NB4 (cell line): ENCODE measurements at regions not wholly inside any gene's neighbourhood (a gene's known extent, or its start where the extent isn't known, plus 50 kb on each side); places are given as distances from the start of the nearest gene placed in this dataset.

Source experiments
- DNase-seq: peaks from one replicate; pipeline ENCODE4 v3.0.0; 2010; ENCODE audit warnings: low read depth
- H3K4me3 ChIP-seq: one replicate; pipeline ENCODE4 v1.5.1; 2011; ENCODE audit warnings: mild to moderate bottlenecking, low read depth, low read length, moderate library complexity
- MAX ChIP-seq: IDR thresholded peaks from 2 replicates; pipeline ENCODE4 v1.6.1; 2011; ENCODE audit warnings: low read depth, low read length
- MYC ChIP-seq: IDR thresholded peaks from 2 replicates; pipeline ENCODE4 v1.6.1; 2011; ENCODE audit warnings: low read depth, low read length
- POLR2A ChIP-seq: IDR thresholded peaks from 2 replicates; pipeline ENCODE4 v1.6.1; 2011; ENCODE audit warnings: mild to moderate bottlenecking; ENCODE audit not compliant: insufficient read length; ENCODE audit errors: extremely low read depth
- TF ChIP-seq, protein P1 (sequence below): IDR thresholded peaks from one replicate; pipeline ENCODE4 v1.5.1; 2012; ENCODE audit warnings: low read depth, low read length

DNA sequence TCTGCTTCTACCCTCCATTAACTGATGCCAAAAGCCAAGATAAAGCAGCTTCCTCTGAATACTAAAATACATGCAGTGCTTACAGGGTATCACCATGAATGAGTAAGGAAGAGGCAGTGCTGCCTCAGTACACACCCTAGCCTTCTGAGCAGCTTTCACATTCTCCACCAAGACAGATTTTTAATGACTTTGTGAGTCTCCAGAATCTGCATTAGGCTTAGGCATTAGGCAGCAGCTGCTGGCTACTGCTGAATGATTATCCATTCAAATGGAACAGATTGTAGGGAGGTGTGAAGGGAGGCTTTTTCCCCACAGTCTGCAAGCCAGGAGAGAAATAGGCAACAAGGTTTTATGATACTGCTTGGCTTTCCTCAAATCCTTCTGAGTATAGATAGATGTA is 1226.7 kb upstream of the LRRN3 start:
- no peak for DNase-seq
- H3K4me3 ChIP-seq, result no peak overlapping the region
- no peak for TF ChIP-seq MAX
- TF ChIP-seq MYC, result no peak
- TF ChIP-seq POLR2A, result no peak
- TF ChIP-seq, protein P1, sequence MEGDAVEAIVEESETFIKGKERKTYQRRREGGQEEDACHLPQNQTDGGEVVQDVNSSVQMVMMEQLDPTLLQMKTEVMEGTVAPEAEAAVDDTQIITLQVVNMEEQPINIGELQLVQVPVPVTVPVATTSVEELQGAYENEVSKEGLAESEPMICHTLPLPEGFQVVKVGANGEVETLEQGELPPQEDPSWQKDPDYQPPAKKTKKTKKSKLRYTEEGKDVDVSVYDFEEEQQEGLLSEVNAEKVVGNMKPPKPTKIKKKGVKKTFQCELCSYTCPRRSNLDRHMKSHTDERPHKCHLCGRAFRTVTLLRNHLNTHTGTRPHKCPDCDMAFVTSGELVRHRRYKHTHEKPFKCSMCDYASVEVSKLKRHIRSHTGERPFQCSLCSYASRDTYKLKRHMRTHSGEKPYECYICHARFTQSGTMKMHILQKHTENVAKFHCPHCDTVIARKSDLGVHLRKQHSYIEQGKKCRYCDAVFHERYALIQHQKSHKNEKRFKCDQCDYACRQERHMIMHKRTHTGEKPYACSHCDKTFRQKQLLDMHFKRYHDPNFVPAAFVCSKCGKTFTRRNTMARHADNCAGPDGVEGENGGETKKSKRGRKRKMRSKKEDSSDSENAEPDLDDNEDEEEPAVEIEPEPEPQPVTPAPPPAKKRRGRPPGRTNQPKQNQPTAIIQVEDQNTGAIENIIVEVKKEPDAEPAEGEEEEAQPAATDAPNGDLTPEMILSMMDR, result no peak

DNA sequence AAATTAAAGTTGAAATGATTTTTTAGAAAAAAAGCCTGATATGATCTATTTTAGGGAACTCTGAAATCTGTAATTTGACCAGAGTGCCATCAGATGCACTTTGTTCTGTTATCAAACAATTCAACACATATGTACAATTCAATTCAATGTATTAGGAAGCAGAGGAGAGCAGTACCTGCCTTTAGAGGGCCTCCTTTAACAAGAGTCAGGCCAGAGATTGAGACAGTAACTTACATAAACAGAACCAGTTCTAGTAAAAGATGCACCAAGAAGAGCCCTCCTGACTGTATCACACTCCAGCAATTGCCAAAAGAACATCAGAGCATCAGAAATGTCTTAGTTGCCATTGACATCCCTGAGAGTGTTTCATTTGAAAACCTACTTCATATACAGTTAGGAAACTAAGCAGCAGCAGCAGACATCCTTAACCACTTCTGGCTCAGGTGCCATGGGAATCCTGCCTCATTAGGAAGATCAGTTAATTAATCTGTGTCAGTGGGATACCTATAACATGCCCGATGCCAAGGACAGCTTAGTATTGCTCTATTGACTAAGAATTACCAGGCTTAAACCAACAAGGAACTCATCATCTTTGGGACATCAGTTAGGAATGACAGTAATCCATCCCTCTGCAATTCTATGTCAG is 1222.6 kb upstream of the LRRN3 start:
- no peak for DNase-seq
- TF ChIP-seq POLR2A (no peak), MYC (no peak), MAX (no peak)
- TF ChIP-seq, protein P1, result no peak
- no peak overlapping the region for H3K4me3 ChIP-seq

DNA sequence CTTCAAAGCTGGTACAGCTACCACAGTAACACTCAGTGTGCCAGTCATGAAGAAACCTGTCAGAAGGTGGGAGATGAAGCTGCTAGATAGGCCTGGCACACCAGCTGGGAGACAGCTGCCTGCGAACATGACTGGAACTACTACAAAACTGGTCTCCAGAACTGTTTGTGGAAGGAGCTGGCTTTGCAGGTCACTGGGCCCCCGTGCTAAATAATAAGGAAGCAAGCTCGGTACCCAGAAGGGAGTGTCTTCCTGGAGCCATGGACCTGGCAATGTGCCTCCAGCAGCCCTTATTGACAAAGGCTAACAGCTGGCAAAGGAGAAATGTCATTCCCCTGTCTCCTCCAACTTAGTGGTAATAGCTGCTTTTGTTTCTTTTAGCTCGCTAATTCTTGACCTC is 1217.6 kb upstream of the LRRN3 start:
- DNase-seq, result no peak
- TF ChIP-seq POLR2A (no peak), MYC (no peak), MAX (no peak)
- TF ChIP-seq, protein P1, result no peak
- no peak overlapping the region for H3K4me3 ChIP-seq

GRCh38 chr7:109879287-109879828 is 1211.6 kb upstream of the LRRN3 start:
- DNase-seq, result no peak
- H3K4me3 ChIP-seq, result no peak overlapping the region
- no peak for TF ChIP-seq MAX
- TF ChIP-seq MYC, result no peak
- TF ChIP-seq POLR2A, result no peak
- TF ChIP-seq, protein P1, result no peak

DNA sequence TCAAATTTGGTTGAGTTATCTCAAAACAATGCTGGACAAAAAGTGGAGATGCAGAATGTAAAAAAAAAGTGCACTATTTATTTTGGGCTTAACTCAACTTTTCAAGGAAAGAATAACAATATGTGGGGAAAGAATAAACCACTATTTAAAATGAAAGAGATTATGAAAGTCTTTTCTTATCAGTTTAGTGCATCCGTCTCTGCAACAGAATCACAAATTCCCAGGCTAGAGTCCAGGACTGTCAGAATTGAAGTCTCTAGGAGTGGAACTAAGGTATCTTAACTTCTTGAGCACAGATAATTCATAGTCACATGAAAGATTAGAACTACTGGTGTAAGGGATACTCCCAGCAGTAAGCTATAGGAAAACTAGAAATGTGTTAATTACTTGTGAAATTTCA is 1200.3 kb upstream of the LRRN3 start:
- no peak overlapping the region for H3K4me3 ChIP-seq
- TF ChIP-seq MYC (no peak), MAX (no peak), POLR2A (no peak)
- TF ChIP-seq, protein P1, result no peak
- no peak for DNase-seq
